ENCODE measurements at regions not wholly inside any gene's neighbourhood (a gene's known extent, or its start where the extent isn't known, plus 50 kb on each side); places are given as distances from the start of the nearest gene placed in this dataset.
"Not testable (repeated sequence)": the region's sequence is repeated elsewhere in the genome, so short reads cannot be mapped to it uniquely, and the experiment has no call there.

DNA sequence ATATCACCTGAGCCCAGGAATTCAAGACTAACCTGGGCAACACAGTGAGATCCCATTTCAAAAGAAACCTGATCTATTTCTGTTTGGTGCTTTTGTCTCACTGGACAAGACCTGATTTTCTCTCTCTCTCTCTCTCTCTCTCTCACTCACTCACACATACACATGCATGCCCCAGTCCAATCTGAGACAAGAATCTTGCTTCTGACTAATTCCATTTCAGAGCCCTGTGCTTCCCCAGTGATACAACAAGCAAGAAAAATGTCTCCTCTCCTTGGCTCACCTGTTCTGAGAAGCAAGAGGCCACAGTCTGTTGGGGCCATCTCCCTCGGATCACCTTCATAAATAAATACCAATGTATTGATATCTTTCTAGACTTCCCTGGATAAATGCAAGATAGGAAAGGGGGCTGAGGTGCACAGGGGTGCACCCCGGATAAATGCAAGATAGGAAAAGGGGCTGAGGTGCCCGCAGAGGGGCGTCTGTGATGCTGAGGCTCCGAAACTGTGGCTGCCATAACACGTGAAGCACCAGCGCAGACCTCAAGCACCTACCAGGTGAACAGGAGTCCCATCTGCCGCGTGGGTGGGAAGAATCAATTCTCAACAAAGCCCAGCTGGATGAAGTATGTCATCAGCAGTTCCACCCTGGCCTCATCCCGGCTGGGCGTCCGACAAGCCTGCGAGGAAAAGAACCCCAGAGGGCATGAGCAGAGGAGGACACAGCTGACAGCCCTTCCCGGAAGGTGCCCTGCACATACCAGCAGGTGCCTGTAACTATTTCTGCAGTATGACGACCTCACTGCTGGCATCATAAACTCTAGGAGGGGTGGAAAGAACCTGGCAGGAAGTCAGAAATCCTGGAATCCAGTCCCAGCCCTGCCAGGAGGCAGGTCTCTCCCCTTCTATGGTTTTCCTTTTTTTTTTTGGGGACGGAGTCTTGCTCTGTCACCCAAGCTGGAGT, 280.0 kb downstream of the GOLGA6L6 start:
- not testable (repeated sequence) for DNase-seq (ENCODE audit: insufficient read length, low spot score); FAIRE-seq

DNA sequence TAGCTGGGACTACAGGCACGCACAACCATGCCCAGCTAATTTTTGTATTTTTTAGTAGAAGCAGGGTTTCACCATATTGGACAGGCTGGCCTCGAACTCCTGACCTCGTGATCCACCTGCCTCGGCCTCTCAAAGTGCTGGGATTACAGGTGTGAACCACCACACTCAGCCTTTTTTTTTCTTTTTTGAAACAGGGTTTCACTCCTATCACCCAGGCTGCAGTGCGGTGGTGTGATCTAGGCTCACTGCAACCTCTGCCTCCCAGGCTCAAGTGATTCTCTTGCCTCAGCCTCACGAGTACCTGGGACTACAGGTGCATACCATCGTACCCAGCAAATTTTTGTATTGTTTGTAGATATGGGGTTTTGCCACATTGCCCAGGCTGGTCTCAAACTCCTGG, 280.9 kb downstream of the GOLGA6L6 start:
- FAIRE-seq; DNase-seq (ENCODE audit: insufficient read length, low spot score): not testable (repeated sequence)

DNA sequence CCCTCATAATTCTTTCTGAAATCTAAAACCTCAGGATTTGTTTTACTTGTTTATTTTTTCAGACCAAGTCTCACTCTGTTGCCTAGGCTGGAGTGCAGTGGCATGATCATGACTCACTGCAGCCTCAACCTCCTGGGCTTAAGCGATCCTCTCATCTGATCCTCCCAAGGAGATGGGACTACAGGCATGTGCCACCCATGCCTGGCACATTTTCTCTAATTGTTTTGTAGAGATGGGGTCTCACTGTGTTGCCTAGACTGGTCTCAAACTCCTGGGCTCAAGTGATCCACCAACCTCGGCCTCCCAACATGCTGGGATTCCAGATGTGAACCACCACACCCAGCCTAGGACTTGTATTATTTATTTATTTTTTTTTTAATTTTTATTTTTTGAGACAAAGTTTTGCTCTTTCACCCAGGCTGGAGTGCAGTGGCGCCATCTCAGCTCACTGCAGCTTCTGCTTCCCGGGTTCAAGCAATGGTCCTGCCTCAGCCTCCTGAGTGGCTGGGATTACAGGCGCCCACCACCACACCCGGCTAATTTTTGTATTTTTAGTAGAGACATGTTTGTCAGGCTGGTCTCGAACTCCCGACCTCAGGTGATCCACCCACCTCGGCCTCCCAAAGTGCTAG, 281.9 kb downstream of the GOLGA6L6 start:
- FAIRE-seq; DNase-seq (ENCODE audit: insufficient read length, low spot score): not testable (repeated sequence)

DNA sequence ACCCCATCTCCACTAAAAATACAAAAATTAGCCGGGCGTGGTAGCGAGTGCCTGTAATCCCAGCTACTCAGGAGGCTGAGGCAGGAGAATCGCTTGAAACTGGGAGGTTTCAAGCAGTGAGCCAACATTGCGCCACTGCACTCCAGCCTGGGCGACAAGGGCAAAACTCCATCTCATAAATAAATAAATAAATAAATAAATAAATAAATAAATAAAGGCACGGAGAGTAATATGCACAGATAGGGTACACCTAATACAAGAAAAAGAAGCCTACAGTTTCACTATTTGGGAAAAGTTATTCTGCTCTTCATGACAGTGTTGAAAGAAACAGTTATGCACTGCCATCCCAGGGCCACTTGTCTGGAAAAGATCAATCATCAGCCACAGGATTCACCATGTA, 285.2 kb downstream of the GOLGA6L6 start:
- DNase-seq (ENCODE audit: insufficient read length, low spot score); FAIRE-seq: not testable (repeated sequence)

DNA sequence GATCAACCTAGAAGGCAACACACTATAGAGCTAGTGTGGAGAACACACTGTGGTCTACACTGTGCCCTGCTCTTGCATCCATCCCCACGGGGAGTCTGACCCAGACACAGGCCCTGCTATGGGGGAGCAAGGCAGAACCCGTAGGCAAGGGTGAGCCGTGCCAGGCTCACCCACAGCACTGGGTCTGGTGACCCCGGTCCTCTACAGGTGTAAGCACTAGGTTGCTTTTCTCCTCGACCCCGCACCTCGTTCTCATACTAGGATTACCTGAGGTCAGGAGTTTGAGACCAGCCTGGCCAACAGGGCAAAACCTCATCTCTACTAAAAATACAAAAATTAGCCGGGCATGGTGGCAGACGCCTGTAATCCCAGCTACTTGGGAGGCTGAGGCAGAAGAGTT, 286.0 kb downstream of the GOLGA6L6 start:
- DNase-seq (ENCODE audit: insufficient read length, low spot score); FAIRE-seq: not testable (repeated sequence)

DNA sequence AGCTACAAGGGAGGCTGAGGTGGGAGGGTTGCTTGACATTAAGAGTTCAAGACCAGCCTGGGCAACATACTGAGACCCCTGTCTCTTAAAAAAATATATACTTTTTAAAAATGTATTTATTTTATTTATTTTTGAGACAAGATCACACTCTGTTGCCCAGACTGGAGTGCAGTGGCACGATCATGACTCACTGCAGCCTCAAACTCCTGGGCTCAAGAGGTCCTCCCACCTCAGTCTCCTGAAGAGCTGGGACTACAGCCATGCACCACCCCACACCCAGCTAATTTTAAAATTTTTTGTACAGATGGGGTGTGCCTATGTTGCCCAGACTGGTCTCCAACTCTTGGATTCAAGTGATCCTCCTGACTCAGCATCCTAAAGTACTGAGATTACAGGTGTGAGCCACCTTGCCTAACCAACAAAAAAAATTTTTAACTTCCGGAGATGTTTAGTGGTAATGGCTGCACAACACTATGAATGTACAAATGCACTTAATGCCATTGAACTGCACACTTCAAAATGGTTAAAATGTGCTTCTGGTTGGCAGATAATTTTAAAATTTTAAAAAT, 288.5 kb downstream of the GOLGA6L6 start:
- FAIRE-seq; DNase-seq (ENCODE audit: insufficient read length, low spot score): not testable (repeated sequence)

DNA sequence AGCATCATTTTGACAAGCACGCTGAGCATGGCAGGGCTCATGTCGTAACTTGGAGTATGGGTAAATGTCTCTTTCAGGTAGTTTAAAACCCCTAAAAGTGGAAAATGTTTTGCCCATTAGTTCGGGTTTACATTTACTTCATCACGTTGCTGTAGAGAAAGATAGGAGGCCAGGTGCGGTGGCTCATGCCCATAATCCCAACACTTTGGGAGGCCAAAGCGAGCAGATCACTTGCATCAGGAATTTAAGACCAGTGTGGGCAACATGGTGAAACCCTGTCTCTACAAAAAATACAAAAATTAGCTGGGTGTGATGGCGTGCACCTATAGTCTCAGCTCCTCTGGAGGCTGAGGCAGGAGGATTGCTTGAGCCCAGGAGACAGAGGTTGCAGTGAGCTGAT, 289.6 kb downstream of the GOLGA6L6 start:
- not testable (repeated sequence) for DNase-seq (ENCODE audit: insufficient read length, low spot score); FAIRE-seq

DNA sequence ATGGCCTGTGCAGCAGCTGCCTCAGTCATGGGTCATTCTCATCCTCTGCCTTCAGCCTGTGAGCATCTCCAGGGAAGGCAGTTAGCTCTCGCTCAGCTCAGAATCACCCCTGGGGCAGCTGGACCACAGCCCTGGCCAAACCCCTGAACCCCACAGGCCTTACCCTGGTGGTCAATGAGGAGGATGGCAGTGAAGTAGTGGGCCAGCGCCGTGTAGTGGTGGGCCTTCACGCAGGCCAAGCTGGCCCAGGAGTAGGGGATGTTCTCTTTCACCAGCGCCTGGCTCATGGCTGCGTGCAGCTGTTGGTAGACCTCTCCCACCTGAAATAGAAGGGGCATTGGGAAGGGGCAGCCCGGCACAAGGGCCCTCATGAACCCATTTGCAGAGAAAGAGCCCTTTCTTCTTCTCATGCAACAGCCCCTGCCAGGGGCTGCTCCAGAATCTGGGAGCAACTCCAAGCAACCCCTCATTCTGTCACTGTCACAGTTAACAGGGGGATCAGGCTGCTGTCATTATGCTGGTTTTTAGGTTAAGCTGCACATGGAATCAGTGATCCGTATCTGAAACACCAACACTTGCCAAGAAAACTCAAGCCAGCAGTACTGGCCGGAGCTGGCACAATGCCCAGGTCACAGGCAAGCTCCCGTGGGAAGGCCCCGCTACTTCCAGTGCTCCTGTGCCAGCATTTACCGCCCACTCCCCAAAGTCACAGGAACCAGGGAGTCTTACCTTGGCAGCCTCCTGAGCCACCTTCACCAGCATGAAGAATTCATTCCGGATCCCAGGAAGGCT, 290.2 kb downstream of the GOLGA6L6 start:
- DNase-seq (ENCODE audit: insufficient read length, low spot score); FAIRE-seq: not testable (repeated sequence)

DNA sequence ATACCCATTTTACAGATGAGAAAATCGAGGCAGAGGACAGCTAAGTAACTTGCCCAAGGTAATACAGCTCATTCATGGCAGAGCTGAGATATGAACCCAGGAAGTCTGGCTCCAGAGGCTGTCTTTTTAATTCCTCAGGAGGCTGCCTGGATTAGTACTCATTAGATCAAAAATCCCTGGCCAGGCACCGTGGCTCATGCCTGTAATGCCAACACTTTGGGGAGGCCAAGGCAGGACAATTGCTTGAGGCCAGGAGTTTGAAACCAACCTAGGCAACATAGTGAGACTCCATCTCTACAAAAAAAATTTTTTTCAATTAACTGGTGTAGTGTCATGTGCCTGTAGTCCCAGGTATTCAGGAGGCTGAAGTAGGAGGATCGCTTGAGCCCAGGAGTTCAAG, 291.4 kb downstream of the GOLGA6L6 start:
- not testable (repeated sequence) for FAIRE-seq; DNase-seq (ENCODE audit: insufficient read length, low spot score)

DNA sequence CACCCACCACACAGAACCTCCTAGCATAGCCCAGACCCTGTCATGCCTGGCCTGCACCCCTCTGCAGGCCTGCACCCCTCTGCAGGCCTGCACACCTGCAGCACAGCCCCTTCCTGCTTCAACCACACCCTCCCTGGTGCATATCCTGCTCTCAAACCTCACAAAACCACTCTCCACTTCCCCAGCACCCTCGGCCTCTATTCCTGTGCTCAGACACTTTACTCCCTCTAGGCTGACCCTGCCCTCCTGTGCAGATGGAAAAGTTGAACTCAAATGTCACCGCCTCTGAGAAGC, 292.0 kb downstream of the GOLGA6L6 start:
- FAIRE-seq; DNase-seq (ENCODE audit: insufficient read length, low spot score): not testable (repeated sequence)

DNA sequence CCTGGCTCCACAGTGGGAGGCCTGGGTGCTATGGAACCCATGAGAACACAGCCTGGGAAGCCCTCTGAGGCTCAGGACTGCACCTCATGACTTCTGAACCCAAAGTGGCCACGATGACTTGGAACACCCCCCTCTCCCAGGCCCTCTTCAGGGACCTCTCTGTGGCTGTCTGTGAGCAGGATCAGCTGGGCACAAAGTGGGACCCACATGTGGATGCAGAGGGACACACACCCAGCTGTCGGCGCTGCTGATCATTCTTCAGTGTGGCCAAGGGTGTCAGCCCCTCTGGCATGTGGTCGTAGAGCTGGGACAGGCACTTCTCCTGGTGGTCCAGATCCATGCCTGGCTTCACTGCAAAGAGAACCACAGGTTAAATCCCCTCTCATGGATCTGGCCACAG, 293.2 kb downstream of the GOLGA6L6 start:
- FAIRE-seq: not testable (repeated sequence)

DNA sequence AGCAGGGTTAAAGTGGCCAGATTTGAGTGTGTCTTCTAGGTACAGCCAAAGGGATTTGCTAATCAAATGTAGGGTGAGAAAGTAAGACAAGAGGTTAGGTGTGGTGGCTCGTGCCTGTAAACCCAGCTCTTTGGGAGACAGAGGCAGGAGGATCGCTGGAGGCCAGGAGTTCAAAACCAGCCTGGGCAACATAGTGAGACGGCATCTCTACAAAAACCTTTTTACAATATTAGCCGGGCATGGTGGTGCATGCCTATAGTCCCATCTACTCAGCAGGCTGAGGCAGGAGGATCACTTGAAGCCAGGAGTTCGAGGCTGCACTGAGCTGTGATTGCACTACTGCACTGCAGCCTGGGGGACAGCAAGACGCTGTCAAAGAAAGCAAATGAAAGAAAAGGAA, 294.5 kb downstream of the GOLGA6L6 start:
- not testable (repeated sequence) for FAIRE-seq; DNase-seq (ENCODE audit: insufficient read length, low spot score)

More for the DNA sequence above, 293.2 kb downstream of the GOLGA6L6 start:
- not testable (repeated sequence) for DNase-seq (ENCODE audit: insufficient read length, low spot score)

DNA sequence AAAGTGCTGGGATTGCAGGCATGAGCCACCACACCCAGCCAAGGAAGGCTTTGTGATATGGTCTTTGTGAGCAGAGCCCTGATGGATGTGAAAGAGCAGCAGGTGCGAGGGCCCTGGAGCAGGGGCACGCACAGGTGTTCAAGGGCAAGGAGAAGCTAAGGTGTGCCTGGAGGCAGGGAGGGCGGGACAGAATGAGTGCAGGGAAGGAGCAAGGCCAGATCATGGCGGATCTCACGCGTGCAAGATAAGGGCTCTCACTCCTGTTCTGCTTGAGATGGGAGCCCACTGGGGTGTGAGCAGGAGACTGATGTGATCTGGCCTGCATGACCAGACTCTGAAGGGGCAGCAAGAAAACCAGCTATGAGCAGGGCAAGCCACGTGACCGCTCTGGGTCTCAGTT, 295.0 kb downstream of the GOLGA6L6 start:
- FAIRE-seq; DNase-seq (ENCODE audit: insufficient read length, low spot score): not testable (repeated sequence)

DNA sequence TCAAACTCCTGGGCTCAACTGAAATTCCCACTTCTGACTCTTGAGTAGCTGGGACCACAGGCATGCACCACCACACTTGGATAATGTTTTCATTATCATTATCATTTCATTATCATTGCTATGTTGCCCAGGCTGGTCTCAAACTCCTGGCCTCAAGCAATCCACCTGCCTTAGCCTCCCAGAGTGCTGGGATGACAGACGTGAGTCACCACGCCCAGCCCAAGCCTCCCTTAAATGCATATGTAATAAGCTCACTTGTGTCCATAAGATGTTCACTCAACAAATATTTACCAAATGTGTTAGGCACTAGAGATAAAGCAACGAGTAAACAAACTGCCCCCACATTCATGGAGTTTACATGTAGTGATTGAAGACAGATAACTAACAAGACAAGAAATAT, 295.7 kb downstream of the GOLGA6L6 start:
- not testable (repeated sequence) for DNase-seq (ENCODE audit: insufficient read length, low spot score); FAIRE-seq

DNA sequence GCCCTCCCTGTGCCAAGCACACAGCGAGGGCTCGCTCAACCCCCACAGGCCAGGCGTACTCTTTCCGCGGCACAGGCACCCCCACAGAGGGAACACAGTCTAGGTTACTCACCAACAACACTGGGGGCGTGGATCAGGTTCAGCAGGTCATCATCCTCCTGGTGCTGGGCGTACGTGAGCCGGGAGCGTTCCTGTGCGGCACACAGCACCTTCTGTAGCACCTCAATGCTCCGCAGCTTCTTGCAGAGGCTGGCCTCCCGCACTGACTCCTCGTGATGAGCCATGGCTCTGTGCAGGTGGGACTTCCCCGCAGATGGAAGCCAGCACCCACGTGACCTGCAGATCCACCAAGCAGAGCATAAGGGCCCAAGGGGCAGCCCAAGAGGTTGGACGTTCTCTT, 296.8 kb downstream of the GOLGA6L6 start:
- FAIRE-seq; DNase-seq (ENCODE audit: insufficient read length, low spot score): not testable (repeated sequence)

DNA sequence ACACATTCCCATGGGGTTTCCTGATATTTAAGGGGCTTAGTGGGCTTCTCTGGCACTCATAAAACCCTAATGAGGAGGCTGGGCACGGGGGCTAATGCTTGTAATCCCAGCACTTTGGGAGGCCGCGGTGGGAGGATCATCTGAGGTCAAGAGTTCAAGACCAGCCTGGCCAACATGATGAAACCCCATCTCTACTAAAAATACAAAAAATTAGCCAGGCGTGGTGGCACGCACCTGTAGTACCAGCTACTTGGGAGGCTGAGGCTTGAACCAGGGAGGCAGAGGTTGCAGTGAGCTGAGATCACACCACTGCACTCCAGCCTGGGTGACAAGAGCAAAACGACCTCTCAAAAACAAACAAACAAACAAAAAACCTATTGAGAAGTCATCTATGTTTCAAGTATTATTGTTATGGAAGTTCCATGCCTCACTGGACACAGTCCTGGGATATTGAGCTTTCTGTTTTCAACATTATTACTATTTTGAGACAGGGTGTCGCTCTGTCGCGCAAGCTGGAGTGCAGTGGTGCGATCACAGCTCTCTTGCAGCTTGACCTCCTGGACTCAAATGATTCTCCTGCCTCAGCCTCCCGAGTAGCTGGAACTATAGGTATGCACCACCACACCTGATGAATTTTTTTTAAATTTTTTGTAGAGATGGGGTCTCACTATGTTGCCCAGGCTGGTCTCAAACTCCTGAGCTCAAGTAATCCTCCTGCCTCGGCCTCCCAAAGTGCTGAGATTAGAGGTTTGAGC, 297.9 kb downstream of the GOLGA6L6 start:
- DNase-seq (ENCODE audit: insufficient read length, low spot score); FAIRE-seq: not testable (repeated sequence)

DNA sequence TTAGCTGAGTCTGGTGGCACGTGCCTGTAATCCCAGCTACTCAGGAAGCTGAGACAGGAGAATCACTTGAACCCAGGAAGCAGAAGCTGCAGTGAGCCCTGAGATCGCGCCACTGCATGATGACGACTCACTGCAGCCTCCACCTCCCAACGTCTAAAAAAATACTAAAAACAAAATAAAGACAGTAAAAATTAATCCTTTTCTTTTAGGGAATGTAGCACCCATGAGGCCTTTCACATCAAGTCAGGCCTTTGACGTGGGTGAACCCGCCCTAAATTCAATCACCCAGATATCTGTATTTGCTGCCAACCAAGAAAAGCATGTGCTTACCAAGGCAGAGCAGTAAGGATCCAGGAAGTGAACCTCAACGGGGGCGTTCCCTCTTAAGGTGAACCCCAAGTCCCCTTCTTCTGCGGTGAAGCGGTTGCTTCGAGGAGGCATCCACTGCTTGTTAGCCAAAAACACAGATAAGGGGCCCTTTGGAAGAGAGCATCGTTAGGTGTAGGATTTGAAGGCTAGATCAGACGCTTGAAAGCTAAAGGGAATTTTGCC, 301.2 kb downstream of the GOLGA6L6 start:
- not testable (repeated sequence) for FAIRE-seq; DNase-seq (ENCODE audit: insufficient read length, low spot score)

DNA sequence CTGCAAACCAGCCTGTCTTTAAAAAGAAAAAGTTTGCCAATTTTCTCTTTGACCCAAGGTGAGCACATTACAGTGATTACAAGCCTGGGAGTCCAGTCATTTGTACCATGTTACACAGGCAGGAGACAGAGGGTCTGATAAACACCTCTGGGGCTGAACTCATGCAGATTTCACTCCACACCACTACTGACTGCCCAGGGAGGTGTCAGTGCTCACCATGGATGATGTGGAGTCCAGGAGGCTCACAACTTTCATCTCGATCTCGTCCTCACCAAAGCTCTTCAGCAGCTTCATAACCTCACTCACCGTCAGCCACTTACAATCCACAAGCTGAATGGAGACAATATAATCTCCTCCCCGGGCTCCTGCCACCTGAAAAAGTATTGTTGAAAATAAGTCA, 302.4 kb downstream of the GOLGA6L6 start:
- DNase-seq (ENCODE audit: insufficient read length, low spot score); FAIRE-seq: not testable (repeated sequence)
